ENCODE measurements at regions not wholly inside any gene's neighbourhood (a gene's known extent, or its start where the extent isn't known, plus 50 kb on each side); places are given as distances from the start of the nearest gene placed in this dataset.

DNA sequence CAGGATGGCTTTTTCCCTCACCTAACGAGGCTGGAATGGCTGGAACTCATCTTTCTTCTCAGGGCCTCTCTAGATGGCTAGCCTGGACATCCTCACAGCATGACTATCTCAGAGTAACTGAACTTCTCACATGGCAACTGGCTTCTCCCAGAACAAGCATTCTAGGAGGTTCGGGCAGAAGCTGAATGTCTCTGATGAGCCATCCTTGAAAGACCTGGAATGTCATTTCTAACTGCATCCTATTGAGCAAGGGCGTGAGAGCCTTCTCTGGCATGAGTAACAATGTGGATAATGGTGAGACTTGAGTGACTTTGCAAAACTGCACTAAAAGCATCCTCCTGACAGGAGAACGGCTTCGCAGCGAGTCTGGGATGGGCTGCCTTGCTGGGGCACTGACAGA is 487.7 kb downstream of the MAT2B start:
- TF ChIP-seq, protein P1, sequence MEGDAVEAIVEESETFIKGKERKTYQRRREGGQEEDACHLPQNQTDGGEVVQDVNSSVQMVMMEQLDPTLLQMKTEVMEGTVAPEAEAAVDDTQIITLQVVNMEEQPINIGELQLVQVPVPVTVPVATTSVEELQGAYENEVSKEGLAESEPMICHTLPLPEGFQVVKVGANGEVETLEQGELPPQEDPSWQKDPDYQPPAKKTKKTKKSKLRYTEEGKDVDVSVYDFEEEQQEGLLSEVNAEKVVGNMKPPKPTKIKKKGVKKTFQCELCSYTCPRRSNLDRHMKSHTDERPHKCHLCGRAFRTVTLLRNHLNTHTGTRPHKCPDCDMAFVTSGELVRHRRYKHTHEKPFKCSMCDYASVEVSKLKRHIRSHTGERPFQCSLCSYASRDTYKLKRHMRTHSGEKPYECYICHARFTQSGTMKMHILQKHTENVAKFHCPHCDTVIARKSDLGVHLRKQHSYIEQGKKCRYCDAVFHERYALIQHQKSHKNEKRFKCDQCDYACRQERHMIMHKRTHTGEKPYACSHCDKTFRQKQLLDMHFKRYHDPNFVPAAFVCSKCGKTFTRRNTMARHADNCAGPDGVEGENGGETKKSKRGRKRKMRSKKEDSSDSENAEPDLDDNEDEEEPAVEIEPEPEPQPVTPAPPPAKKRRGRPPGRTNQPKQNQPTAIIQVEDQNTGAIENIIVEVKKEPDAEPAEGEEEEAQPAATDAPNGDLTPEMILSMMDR (IDR thresholded peaks at IDR 0.05; ENCODE audit: low read depth, low read length, missing control alignments), result no peak
- DNase-seq (ENCODE audit: extremely low read depth, low read depth), result no peak
- H3K4me3 ChIP-seq (replicated peaks; ENCODE audit: low read depth, low read length), result no peak overlapping the region

GRCh38 chr5:163995206-163995605 is 489.8 kb downstream of the MAT2B start:
- H3K4me3 ChIP-seq (replicated peaks; ENCODE audit: low read depth, low read length), result no peak overlapping the region
- TF ChIP-seq, protein P1 (IDR thresholded peaks at IDR 0.05; ENCODE audit: low read depth, low read length, missing control alignments), result no peak
- no peak for DNase-seq (ENCODE audit: extremely low read depth, low read depth)

- DNase-seq (ENCODE audit: extremely low read depth, low read depth), result no peak
- TF ChIP-seq, protein P1 (IDR thresholded peaks at IDR 0.05; ENCODE audit: low read depth, low read length, missing control alignments), result no peak
- H3K4me3 ChIP-seq (replicated peaks; ENCODE audit: low read depth, low read length), result no peak overlapping the region
Observed at GRCh38 chr5:163997965-163998364, 492.5 kb downstream of the MAT2B start.

DNA sequence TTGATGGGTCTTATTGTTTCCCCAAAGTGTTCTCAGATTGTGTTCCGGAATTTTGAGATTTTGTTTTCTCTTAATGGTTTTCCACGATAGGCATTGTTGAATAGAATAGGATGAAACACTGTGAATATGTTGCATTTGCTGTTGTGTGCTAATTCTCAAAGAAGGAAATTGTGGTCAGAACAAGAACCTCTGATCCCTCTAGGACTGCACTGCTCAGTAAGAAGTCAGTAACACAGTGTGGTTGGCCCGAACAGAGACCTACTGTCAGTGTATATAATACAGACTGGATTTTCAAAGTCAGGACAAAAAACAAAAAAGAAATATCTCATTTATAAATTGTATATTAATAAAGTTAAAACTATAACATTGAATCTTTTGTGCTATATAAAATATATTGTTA is 494.8 kb downstream of the MAT2B start:
- DNase-seq (ENCODE audit: extremely low read depth, low read depth), result no peak
- TF ChIP-seq, protein P1 (IDR thresholded peaks at IDR 0.05; ENCODE audit: low read depth, low read length, missing control alignments), result no peak

DNA sequence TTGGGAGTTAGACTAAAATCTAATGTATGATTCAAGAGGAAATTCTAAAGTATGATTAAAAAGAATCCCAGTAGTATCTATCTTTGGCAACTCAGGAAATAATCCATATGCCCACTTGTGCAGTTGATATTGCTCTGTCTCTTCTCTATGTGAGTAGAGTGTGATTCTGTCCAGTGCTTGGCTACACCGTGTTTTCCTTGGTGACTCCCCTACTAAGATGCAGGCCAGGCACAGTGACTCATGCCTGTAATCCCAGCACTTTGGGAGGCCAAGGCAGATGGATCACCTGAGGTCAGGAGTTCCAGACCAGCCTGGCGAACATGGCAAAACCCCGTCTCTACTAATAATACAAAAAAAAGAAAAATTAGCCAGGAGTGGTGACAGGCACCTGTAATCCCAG is 495.4 kb downstream of the MAT2B start:
- DNase-seq (ENCODE audit: extremely low read depth, low read depth), result no peak
- H3K4me3 ChIP-seq (replicated peaks; ENCODE audit: low read depth, low read length), result no peak overlapping the region
- TF ChIP-seq, protein P1 (IDR thresholded peaks at IDR 0.05; ENCODE audit: low read depth, low read length, missing control alignments), result no peak

More for the DNA sequence above, 494.8 kb downstream of the MAT2B start:
- no peak overlapping the region for H3K4me3 ChIP-seq (replicated peaks; ENCODE audit: low read depth, low read length)

DNA sequence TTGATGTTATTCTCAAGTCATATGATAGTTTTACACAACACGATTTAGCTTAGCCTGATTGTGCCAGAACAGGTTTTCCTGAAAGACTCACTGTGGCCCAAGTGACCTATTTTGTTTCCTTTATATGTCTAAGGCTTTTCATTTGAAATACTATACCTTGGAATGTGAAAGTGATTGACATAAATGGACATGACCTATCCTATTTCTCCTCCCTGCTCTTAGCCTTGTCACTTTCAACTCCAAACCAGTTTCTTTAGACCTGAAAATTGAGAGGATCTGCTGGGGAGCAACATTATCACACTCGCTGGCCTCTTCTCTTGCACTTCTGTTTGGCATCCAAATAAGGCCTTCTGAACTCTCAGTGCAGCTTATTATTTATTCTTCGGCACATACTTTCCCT is 496.8 kb downstream of the MAT2B start:
- H3K4me3 ChIP-seq (replicated peaks; ENCODE audit: low read depth, low read length), result no peak overlapping the region
- TF ChIP-seq, protein P1 (IDR thresholded peaks at IDR 0.05; ENCODE audit: low read depth, low read length, missing control alignments), result no peak
- DNase-seq (ENCODE audit: extremely low read depth, low read depth), result no peak

GRCh38 chr5:164002628-164003027 is 497.2 kb downstream of the MAT2B start:
- TF ChIP-seq, protein P1 (IDR thresholded peaks at IDR 0.05; ENCODE audit: low read depth, low read length, missing control alignments), result no peak
- H3K4me3 ChIP-seq (replicated peaks; ENCODE audit: low read depth, low read length), result no peak overlapping the region
- DNase-seq (ENCODE audit: extremely low read depth, low read depth), result no peak
